GM23338 (cell line): ENCODE measurements at regions not wholly inside any gene's neighbourhood (a gene's known extent, or its start where the extent isn't known, plus 50 kb on each side); places are given as distances from the start of the nearest gene placed in this dataset.

Source experiments
- ATAC-seq: fragments of 200-7000 bp; cut with Tn5 transposase; 3 replicates; pipeline ENCODE4 v1.9.1; 2020
- DNase-seq: peaks from one replicate; pipeline ENCODE4 v3.0.0-alpha.2; 2015; ENCODE audit warnings: low spot score
- H2AFZ ChIP-seq: fragments of 200-600 bp; sonication (generic); 2 replicates; pipeline ENCODE4 v1.8.0; 2016; ENCODE audit warnings: antibody characterized with exemption, mild to moderate bottlenecking, moderate library complexity
- H3F3A ChIP-seq: fragments of 200-600 bp; sonication (generic); replicated peaks from 2 replicates; pipeline ENCODE4 v1.8.0; 2017; ENCODE audit warnings: antibody characterized with exemption, mixed run types, low read depth
- H3K27ac ChIP-seq: fragments of 200-600 bp; sonication (generic); 2 replicates; pipeline ENCODE4 v1.6.1; 2016; ENCODE audit warnings: low read depth
- H3K27me3 ChIP-seq: fragments of 200-600 bp; sonication (generic); 2 replicates; pipeline ENCODE4 v1.8.0; 2016; ENCODE audit warnings: mild to moderate bottlenecking, mixed run types, moderate library complexity; ENCODE audit not compliant: insufficient read depth
- H3K36me3 ChIP-seq: fragments of 200-600 bp; sonication (generic); 2 replicates; pipeline ENCODE4 v1.8.0; 2016; ENCODE audit warnings: mild to moderate bottlenecking; ENCODE audit not compliant: insufficient read depth
- H3K4me1 ChIP-seq: fragments of 200-600 bp; sonication (generic); 2 replicates; pipeline ENCODE4 v1.8.0; 2016; ENCODE audit warnings: mild to moderate bottlenecking, moderate library complexity; ENCODE audit not compliant: insufficient read depth
- H3K4me2 ChIP-seq: fragments of 200-600 bp; sonication (generic); 2 replicates; pipeline ENCODE4 v1.7.1; 2017; ENCODE audit warnings: mixed run types
- H3K4me3 ChIP-seq: fragments of 200-600 bp; sonication (generic); 2 replicates; pipeline ENCODE4 v1.6.1; 2016; ENCODE audit warnings: mixed run types
- H3K79me2 ChIP-seq: fragments of 200-600 bp; sonication (generic); replicated peaks from 2 replicates; pipeline ENCODE4 v1.8.0; 2017; ENCODE audit warnings: mild to moderate bottlenecking; ENCODE audit not compliant: insufficient read depth
- H3K9me2 ChIP-seq: fragments of 200-600 bp; sonication (generic); 2 replicates; pipeline ENCODE4 v1.8.0; 2017; ENCODE audit not compliant: insufficient read depth
- H4K20me1 ChIP-seq: fragments of 200-600 bp; sonication (generic); replicated peaks from 2 replicates; pipeline ENCODE4 v1.8.0; 2017; ENCODE audit warnings: mild to moderate bottlenecking; ENCODE audit not compliant: insufficient read depth
- H3K27ac Mint-ChIP-seq: 2 replicates; pipeline ENCODE4 v1.8.0; 2020; ENCODE audit warnings: inconsistent platforms, mild to moderate bottlenecking, moderate library complexity, mixed read lengths
- H3K27me3 Mint-ChIP-seq: 3 replicates; pipeline ENCODE4 v1.8.0; 2022; ENCODE audit warnings: low read depth, mild to moderate bottlenecking, moderate library complexity, mixed read lengths, inconsistent platforms; ENCODE audit not compliant: insufficient read depth, poor library complexity
- H3K36me3 Mint-ChIP-seq: 3 replicates; pipeline ENCODE4 v1.8.0; 2021; ENCODE audit warnings: low read depth, mild to moderate bottlenecking, inconsistent platforms, moderate library complexity, mixed read lengths
- H3K4me1 Mint-ChIP-seq: 3 replicates; pipeline ENCODE4 v1.8.0; 2020; ENCODE audit warnings: mild to moderate bottlenecking, inconsistent platforms, mixed read lengths
- H3K4me3 Mint-ChIP-seq: 3 replicates; pipeline ENCODE4 v1.8.0; 2021; ENCODE audit warnings: moderate library complexity, mild to moderate bottlenecking, inconsistent platforms, mixed read lengths
- H3K9me3 Mint-ChIP-seq: 3 replicates; pipeline ENCODE4 v1.8.0; 2020; ENCODE audit warnings: moderate library complexity, mild to moderate bottlenecking, inconsistent platforms, mixed read lengths
- CREB1 ChIP-seq: fragments of 250-450 bp; sonication (Bioruptor Pico); IDR thresholded peaks from 2 replicates; pipeline ENCODE4 v1.5.0; 2020; ENCODE audit warnings: low read depth, mild to moderate bottlenecking, moderate library complexity
- CTCF ChIP-seq, 2 experiments: fragments of 200-600 bp in 1 of 2; sonication (generic) in 1 of 2; conservative IDR thresholded peaks; 2 replicates each; pipeline versions ENCODE4 v1.5.1 to v1.6.1; 2016 to 2017; ENCODE audit warnings: antibody characterized with exemption in 2 of 2, low read depth in 2 of 2, mild to moderate bottlenecking in 2 of 2, moderate library complexity in 1 of 2
- ETS1 ChIP-seq: IDR thresholded peaks from 2 replicates; pipeline ENCODE4 v1.6.1; 2016; ENCODE audit warnings: antibody characterized with exemption
- EZH2 ChIP-seq: fragments of 200-600 bp; sonication (generic); IDR thresholded peaks from one replicate; pipeline ENCODE4 v1.8.0; 2017; ENCODE audit warnings: antibody characterized with exemption, mild to moderate bottlenecking, low read depth; ENCODE audit not compliant: unreplicated experiment
- JUNB ChIP-seq: IDR thresholded peaks from one replicate; pipeline ENCODE4 v1.6.1; 2016; ENCODE audit warnings: antibody characterized with exemption; ENCODE audit not compliant: unreplicated experiment
- NANOG ChIP-seq: IDR thresholded peaks from 2 replicates; pipeline ENCODE4 v1.6.1; 2016; ENCODE audit warnings: antibody characterized with exemption, borderline replicate concordance
- POLR2AphosphoS5 ChIP-seq: IDR thresholded peaks from 2 replicates; pipeline ENCODE4 v1.6.1; 2016; ENCODE audit warnings: antibody characterized with exemption, low read depth
- REST ChIP-seq: IDR thresholded peaks from one replicate; pipeline ENCODE4 v1.6.1; 2018; ENCODE audit warnings: antibody characterized with exemption; ENCODE audit not compliant: unreplicated experiment
- STAT1 ChIP-seq: IDR thresholded peaks from one replicate; pipeline ENCODE4 v1.6.1; 2016; ENCODE audit warnings: antibody characterized with exemption; ENCODE audit not compliant: unreplicated experiment
- ZNF114 ChIP-seq: fragments of 250-450 bp; sonication (Bioruptor Pico); IDR thresholded peaks from 2 replicates; pipeline ENCODE4 v1.5.0; 2020; ENCODE audit warnings: mild to moderate bottlenecking, moderate library complexity
- ZNF331 ChIP-seq: fragments of 250-450 bp; sonication (Bioruptor Pico); IDR thresholded peaks from 2 replicates; pipeline ENCODE4 v1.5.0; 2020; ENCODE audit warnings: low read depth, mild to moderate bottlenecking, moderate library complexity
- ZNF462 ChIP-seq: fragments of 250-450 bp; sonication (Bioruptor Pico); IDR thresholded peaks from 2 replicates; pipeline ENCODE4 v1.5.0; 2020; ENCODE audit warnings: mild to moderate bottlenecking, moderate library complexity

- Histone ChIP-seq H3K36me3 (no peaks in the 10 kb centered on the region), H3K27me3 (no peaks in the 10 kb centered on the region), H3F3A (no peaks in the 10 kb centered on the region), H4K20me1 (no peaks in the 10 kb centered on the region), H2AFZ (no peak overlapping the region), H3K27ac (no peak overlapping the region), H3K9me2 (no peaks in the 10 kb centered on the region), H3K4me3 (no peak overlapping the region), H3K4me2 (no peak overlapping the region), H3K4me1 (peaks cover 7% of the 10 kb centered on the region), H3K79me2 (no peaks in the 10 kb centered on the region)
- DNase-seq (no peak), ATAC-seq (no peak)
- H3K36me3 Mint-ChIP-seq, result peaks cover 3% of the 10 kb centered on the region; the same call in 1 of the 3 replicates
- no peak overlapping the region for H3K27ac Mint-ChIP-seq
- TF ChIP-seq ZNF114 (CRISPR knock-in tag) (no peak), CTCF (conservative IDR thresholded peaks at IDR 0.05; ENCODE audit: low read depth in 2 of 2) (no peak), REST (no peak), EZH2 (no peak), ZNF462 (CRISPR knock-in tag) (no peak), NANOG (no peak), CREB1 (CRISPR knock-in tag) (no peak), ZNF331 (CRISPR knock-in tag) (no peak), POLR2AphosphoS5 (no peak), JUNB (no peak), STAT1 (no peak), ETS1 (no peak)
- peaks cover 4% of the 10 kb centered on the region for H3K27me3 Mint-ChIP-seq
- H3K4me3 Mint-ChIP-seq, result no peak overlapping the region
- peaks cover 31% of the 10 kb centered on the region for H3K9me3 Mint-ChIP-seq
- H3K4me1 Mint-ChIP-seq, result peaks cover 10% of the 10 kb centered on the region
Measured at GRCh38 chr10:131638880-131639278, 261.9 kb upstream of the PPP2R2D start.
